Middle frontal gyrus (tissue), 1 donor: ENCODE measurements at regions not wholly inside any gene's neighbourhood (a gene's known extent, or its start where the extent isn't known, plus 50 kb on each side); places are given as distances from the start of the nearest gene placed in this dataset.

ENCODE experiments used
- DNase-seq: peaks from one replicate; pipeline ENCODE4 v3.0.0-alpha.2; 2015; ENCODE audit warnings: low spot score; ENCODE audit errors: extremely low spot score

DNA sequence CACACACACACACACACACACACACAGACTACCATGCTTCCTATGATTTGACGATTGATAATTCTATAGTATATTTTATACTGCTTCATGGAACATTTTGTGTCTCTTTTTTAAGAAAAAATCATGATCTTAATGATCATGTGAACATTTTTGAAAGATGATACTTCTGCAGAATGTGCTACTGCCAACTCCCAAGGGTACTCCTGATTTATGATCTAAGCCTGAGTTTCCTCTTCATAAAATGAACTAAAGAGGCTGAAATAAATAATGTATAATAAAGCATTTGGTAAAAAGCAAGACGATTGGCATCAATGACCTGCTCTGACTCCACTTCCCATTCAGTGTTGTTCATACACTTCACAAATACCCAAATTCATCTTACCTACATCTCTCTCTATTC is 333.8 kb upstream of the RBMS3 start:
- DNase-seq = no peak

DNA sequence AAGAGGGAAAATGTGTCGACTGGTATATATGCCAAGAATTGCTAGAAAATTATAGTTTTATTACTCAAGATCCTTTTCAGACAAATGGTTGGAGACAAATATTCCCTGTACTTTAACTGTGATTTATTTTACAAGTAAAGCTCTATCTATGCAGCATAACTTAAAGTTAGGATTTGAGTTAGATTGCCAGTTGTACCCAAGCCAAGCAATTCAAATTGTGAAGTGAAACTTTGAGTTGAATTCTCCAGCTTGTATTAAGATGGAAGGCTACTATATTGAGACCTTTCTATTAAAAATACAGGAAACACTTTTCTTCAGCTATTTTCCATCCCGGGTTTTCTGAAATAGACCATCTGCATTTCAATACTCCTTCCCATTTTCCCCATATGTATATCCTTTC is 333.1 kb upstream of the RBMS3 start:
- no peak for DNase-seq

DNA sequence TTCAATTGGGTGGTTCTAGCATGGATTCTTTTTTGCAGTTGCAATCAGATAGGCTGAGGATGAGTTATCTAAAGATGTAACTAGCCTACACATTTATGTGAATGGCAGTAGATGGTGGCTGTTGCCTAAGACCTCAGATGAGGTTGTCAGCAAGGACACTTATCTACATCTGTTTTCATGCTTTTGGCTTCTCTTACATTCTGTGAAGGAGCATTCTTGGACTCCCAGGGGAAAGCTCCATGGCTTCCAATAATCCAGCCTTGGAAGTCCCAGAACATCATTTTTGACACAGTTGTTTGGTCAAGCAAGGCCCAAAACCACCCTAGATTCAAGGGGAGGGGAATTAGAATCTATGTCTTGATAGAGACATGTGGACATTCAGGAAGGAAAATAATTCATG is 332.2 kb upstream of the RBMS3 start:
- DNase-seq = no peak

DNA sequence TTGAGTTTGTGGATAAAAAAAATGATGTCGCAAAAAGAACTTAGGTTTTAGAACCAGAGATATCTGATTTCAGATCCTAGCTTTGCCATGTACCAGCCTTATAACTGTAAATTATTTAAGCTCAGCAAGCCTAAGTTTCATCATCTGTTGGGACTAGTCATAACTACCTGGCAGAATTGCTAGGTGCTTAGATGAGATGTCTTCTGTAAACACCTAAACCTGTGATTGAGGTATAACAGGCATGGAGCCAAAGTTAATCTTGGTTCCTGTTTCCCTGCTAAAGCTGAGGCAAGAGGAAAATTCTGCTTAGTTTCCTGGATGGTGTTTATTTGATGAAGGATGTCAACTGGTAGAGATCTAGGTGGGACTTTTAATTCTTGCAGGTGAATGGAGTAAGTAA is 331.3 kb upstream of the RBMS3 start:
- DNase-seq = no peak

DNA sequence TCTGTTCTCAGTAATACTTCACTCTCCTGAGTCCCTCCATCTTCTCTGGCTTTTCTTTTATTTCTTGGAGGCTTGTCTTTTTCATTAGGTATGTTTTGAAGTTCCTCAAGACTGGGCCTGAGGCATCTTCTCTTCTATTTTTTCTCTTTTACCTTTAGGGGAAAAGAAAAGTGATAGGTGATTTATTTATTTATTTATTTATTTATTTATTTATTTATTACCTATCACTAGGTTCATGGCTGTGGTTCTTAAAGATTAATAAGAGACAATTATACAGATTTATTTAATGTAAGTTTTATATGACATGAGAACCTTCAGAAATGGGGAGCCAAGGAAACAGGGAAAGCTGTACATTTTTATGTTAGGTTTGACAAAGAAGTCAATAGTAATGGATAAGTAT is 330.3 kb upstream of the RBMS3 start:
- no peak for DNase-seq

DNA sequence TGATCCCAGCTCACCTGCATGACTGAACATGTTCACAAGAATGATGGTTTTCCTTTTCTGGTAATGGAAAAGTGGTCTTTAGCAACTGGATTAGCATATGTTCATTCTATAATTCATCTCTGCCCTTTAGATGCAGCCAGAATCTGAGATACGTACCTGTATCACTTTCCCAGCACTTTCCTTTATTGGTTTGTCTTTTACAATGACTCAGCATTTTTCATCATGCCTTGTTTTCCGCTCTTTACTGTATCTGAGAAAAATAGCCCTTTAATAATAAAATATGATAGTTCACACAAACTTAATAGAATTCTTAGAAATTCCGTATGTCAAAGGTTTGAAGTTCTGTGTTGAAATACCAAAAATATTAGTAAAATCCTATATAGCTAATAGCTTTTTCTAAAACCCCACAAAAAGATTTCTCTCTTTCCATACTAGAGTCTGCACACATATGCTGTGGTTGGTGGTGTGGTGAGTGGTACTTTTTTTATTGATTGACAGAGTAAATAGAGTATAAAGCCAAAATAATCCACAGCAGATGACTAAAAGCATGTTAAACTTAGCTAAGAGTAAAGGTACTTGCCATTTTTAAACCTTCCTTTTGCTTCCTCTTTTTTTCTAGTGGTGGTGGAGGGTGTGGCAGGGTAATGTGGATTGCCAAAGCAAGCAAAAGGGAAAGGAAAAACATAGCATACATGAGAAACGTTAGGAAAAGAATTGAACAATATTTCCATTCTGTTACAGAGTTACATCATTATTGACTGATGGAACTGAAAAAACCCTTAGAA is 328.9 kb upstream of the RBMS3 start:
- no peak for DNase-seq

DNA sequence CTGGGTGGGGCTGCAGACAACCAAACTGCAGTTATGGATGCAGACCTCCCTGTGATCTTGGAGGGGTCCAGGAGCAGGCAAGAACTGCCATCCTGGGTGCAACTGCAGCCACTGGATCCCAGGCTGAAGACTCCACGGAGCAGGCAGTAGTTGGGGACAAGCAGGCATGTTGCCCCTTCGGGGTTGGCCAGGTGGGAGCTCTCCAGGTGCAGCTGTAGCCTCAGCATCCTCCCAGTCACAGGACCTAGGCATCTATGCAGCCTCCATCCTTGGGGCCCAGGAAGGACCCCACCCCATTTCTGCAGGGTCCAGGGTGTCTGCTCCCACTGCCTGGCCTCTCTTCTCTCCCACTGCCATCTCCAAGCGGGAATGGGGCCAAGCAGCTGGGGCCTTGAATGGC is 322.2 kb upstream of the RBMS3 start:
- no peak for DNase-seq

DNA sequence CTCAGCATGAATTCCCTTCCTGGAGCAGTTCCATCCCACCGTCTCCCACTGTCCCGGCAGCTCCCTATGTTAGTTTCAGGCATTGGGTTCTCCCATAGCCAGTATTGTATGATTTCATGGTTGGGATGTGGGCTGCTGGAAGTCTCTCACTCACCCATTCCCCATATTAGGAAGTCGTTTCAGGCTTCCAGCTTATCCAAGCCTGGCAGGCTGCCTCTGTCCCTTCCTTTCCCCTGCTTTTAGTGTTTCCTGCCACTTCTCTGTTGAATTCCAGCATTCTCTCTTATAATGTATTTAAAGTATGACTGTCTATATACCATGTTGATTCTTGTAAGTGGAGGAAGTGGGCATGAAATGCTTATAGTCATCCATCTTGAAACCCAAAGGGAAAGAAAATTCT is 309.7 kb upstream of the RBMS3 start:
- DNase-seq = no peak

DNA sequence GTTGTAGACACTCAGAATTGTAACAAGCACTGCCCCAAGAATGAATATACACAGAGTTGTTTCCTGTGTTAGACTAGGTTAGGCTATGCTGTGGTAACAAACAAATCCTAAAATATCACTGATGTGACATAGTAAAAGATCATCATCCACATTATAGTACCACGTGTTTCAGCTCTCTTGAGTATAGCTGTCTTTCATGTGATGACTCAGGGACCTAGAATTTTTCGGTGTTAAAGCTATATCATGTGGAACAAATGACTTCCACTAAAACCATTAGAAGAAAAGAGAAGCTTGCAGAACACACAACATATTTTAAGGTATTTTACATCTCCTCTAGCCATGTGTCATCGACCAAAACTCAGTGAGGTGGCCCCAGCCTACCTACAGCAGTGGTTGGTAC is 307.9 kb upstream of the RBMS3 start:
- DNase-seq = no peak

DNA sequence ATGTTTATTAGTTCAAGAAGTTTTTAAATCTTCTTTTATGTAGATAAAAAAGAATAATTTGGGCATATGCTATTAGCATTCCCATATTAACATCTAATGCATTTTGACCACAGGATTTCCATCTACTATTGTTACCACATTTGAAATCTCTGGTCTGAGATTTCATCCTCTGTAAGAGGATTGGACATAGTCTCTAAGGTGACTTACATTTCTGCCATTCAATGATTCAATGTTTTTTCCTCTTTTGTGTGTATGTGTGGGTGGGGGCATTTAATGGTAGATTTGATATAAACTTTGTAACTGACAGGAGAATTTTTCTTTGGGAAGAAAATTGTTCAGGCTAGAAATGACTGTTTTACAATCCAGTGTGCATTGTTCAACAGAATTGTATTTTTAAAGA is 307.3 kb upstream of the RBMS3 start:
- DNase-seq = no peak

DNA sequence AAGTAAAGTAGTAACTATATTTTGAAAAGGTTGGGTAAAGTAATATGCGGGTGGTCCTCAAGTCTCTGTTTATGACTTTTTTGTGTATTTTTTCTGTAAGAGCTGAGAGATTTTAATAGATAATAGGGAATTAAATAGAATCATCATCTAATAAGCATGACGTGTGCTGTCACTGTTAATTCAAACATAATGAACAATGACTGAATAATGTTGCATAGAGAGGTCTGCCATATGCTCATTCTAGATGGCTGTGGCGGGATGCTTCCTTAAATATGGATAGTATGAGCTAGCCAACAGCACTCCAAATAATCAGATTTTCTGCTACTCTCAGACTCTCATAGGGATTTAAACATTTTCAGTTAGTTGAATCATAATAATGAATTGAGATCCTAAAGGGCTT is 302.8 kb upstream of the RBMS3 start:
- no peak for DNase-seq

DNA sequence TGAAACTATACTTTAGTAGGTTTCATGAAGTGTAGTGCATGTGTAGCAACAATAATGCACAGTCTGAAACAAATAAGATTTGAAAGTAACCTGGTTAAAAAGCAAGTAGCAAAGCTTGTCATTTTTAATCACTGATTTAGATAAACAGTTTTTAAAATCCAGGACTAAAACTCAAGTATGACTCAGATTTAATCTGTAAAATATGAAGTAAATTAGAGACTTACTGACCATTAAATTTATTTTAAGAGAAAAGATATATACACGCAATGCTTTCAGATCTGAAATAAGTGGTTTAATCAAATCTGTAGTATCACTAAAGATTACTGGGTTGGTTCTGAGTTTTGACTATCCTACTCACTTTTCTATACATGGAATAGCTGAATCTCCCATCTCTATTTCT is 300.7 kb upstream of the RBMS3 start:
- DNase-seq = no peak

DNA sequence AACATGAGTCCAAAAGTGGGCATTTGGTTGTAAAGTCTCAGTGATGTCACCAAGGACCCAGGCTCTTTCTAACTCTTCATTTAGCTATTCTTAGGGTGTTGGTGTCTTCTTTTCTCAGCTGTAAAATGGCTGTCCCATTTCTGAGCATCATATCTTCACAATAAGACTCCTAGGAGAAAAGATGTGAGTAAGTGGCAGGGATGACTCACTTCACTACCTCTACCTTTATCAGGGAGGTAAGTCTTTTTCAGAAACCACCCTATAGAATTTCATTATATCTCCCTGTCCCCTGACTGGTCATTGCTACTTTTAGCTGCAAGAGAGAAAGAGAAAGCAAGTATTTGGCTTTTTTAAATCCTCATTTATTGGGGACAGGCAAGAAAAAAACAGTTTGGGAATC is 300.2 kb upstream of the RBMS3 start:
- no peak for DNase-seq

DNA sequence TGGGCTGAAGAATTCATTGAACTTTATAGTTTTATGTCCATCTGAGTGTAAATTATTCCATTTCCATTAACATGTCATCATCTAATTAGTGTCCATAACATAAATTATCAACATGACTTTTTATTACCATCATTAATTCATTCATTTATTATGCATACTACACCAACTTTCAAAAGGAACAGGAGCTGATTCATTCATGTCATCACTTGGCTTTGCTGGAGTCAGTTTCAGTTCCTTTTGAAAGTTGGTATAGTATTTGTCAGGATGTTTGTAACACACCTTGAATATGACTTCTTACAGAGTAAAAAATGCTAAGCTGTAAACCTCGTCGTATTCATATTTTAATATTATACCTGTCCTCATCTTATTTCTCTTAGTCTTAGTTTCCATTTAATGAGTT is 298.0 kb upstream of the RBMS3 start:
- DNase-seq = no peak

DNA sequence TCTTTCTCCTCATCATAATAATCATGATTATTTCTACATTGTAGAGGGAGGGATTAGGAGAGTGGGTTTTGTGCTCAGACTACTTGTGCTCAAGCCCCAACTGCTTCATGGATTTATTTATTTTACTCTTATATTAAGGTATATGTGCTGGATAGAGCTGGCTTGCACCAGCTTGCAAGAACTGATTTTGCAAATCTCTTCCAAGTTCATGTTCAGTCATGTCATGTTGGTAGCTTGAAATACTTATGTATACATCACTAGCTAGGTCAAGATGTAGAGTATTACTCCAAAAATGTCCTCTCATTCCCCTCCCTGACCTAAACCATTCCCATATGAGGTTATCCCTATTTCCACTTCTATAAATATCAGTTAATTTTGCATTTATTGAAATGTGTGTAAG is 293.9 kb upstream of the RBMS3 start:
- DNase-seq = no peak

DNA sequence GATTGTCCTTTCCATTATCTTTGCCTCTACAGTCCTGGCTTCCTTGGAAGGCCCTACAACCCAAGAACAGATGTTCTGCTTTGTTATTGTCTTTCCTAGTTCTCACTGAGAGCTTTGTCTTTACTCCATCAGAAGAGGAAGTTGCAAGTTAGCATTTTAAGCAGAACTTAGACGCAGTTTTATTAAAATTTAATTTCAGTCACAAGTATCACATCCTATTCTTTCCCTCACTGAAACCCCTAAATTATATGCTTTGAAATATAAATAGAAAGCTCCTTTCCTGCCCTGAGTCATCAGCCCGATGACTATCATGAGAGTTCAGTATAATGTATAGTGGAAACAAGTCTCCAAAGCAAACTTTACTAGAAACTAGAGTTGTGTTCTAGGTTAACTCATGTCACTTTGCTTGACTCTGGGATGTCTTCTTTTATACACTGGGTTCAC is 291.2 kb upstream of the RBMS3 start:
- no peak for DNase-seq

DNA sequence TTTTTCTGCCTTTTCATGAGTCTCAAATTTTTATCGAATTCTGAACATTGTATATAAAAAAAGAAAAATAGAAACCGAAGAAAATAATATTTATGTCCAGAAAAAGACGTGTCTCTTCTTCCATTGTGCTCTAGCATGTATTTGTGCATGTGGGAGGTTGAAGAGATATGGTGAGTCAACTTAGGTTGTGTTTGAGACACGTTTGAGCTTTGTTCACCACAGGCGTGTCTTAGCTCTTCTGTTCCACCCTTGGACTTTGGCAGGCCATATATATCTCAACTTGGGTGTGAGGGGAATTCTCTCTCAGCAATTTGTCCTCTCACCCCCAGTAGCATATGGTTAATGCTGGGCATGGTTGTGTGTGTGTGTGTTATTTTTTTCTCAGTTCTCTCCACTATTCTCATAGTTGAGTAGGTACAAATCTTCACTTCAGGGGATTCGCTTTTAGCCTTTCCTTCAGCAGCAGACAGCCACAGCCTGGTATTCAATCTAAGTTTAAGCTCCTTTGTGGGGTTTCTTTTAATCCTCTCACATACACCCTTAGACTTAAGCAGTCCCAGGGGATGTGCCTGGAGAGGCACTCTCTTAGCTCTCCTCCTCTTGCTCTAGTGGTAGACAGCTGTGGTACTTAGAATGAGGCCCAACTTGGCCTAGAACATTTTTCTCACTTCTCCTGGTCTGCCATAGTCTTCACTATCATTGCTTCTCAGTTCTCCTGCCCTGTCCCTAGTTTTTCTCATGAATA is 286.5 kb upstream of the RBMS3 start:
- no peak for DNase-seq

DNA sequence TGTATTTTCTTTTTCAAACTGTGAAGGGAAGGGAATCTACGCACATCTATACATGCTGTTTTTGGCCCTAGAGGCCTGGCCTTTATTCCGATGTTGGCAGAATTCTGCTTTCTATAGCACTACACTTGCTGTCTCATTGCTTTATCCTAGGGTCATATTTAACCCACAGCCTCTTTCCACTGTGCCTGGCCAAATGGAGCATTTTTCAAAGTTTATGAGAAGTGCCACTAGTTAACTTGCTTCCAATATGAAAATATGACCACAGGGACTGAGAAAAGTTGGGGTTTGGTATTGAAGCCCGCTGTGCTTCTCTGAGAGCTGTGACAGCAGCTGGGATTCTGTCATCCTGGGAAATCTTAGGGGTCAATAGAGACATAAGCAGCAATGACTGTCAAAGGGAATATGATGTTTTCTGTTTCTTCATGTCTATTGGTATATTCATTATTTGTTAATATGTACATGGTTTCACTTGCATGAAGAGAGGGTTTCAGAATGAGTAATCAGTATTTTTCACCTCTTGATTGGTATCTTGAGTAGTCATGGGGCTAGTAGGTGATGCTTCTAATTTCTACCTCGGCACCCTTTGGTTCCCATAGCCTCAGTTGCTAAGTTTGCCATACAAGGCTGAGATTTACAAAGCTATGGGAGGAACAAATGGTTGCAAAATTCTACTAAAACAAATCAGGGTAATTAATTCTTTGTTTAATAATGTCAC is 275.8 kb upstream of the RBMS3 start:
- DNase-seq = no peak

DNA sequence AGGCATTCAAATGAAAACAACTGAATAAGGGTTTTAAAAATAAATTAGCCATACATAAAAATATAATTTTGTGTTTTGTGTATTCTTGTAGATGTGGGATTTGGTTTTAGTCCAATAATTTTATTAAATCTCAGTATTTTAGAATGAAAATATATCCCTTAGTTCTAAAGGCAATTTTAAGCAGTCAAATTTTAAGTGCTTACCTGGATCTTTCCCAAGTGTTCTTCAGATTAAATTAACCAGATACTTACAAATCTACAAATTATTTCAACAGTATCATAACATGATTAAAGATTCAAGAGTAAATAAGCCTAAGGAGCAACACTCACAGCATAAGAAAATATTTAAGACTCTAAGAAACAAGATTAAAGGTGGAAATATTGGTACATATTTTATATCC is 275.0 kb upstream of the RBMS3 start:
- no peak for DNase-seq

DNA sequence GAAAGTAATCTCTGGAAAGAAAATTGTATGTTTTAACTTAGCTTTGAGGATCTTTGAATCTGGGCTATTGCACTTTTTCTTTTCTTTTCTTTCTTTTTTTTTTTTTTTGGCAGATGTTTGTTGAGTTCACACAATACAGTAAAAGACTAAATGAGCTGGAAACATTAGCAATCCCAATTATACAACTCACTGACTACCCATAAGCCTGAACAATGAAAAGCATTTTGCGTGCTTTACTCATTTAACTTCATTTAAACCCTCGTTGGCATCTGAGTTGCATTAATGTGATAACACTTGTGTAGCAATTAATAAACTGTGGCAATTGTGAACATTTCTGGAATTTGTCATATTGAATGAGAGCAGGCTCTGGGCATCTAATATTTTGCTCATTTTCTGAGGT is 269.4 kb upstream of the RBMS3 start:
- DNase-seq = no peak

DNA sequence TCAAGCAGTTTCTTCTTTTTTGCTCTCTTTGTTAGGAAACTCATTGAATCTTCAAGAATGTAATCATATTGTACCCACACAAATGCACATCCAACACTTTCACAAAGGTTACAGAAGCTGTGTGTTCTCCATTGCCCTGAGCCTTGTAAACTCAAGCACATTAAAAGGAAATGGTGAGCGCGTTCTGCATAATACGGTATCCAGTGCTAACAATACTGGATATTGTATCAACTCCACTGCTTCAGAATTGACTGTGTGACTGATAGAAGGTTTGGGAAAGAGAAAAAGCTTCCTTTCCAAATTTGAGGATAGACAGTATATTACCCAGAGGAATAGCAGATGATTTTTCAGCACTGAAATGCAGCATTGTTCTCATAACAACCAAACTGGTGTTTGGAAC is 268.9 kb upstream of the RBMS3 start:
- DNase-seq = no peak

DNA sequence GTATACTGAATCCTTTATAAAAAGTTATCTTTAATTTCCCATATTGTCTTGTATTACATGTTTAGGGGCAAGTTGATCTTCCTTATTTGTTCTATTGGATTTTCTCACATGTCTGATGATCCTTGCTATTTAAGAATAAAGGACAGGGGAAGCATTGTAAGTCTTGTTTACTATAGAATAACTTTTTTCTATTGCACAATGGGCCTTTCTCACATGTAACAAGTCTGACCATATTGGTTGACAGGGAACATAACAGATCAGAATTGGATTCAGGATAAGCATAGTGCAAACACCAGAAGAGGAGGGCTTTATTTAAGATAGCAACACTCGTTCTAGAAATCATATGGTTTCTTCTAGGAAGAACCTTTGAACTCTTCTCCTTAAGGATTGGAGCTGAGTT is 257.9 kb upstream of the RBMS3 start:
- DNase-seq = no peak
